HEK293 (cell line): ENCODE measurements at regions not wholly inside any gene's neighbourhood (a gene's known extent, or its start where the extent isn't known, plus 50 kb on each side); places are given as distances from the start of the nearest gene placed in this dataset.
A peak's percentile ranks its signal among the peaks of the same experiment; 100 is the strongest.

Experiments
- CTCF ChIA-PET: fragments of 350-600 bp; formaldehyde crosslinking; extraction: SDS; loops from one replicate; lab custom pipeline; 2021; ENCODE audit warnings: antibody characterized with exemption; lab: Yijun Ruan, JAX
- POLR2A ChIA-PET: fragments of 300-600 bp; formaldehyde crosslinking; extraction: SDS; loops from one replicate; lab custom pipeline; 2020; ENCODE audit warnings: antibody characterized with exemption, inconsistent platforms; lab: Yijun Ruan, JAX
- H3K27ac ChIP-seq: fragments of 200-500 bp; sonication (Bioruptor generic); 2 replicates; pipeline ENCODE4 v1.5.1; 2014; ENCODE audit warnings: low read depth, low read length, control low read depth, inconsistent platforms; ENCODE audit errors: extremely low read depth
- H3K36me3 ChIP-seq, 2 experiments: fragments of 200-500 bp in 1 of 2; sonication (Bioruptor generic) in 1 of 2; 1 replicate in 1 of 2; 2 replicates in 1 of 2; pipeline ENCODE4 v1.5.1; 2014 to 2017; ENCODE audit warnings: inconsistent platforms in 2 of 2, low read length in 2 of 2; ENCODE audit not compliant: control insufficient read depth in 2 of 2, insufficient read depth in 1 of 2
- H3K4me1 ChIP-seq: fragments of 200-500 bp; sonication (Bioruptor generic); 2 replicates; pipeline ENCODE4 v1.5.1; 2014; ENCODE audit warnings: mild to moderate bottlenecking, low read length, inconsistent platforms; ENCODE audit not compliant: control insufficient read depth, insufficient read depth
- H3K4me3 ChIP-seq: 2 replicates; pipeline ENCODE4 v1.5.1; 2011; ENCODE audit warnings: low read depth, mild to moderate bottlenecking, control low read depth, low read length, moderate library complexity
- H3K9me3 ChIP-seq: fragments of 200-500 bp; sonication (Bioruptor generic); 2 replicates; pipeline ENCODE4 v1.5.1; 2014; ENCODE audit warnings: low read depth, low read length, inconsistent platforms; ENCODE audit not compliant: control insufficient read depth, insufficient read depth
- FEZF1 ChIP-seq: fragments of 450-650 bp; formaldehyde crosslinking; IDR thresholded peaks from 2 replicates; pipeline ENCODE4 v1.5.1; 2016; ENCODE audit warnings: missing biosample characterization, missing genetic modification characterization
- KLF8 ChIP-seq: fragments of 450-650 bp; formaldehyde crosslinking; IDR thresholded peaks from 2 replicates; pipeline ENCODE4 v1.5.1; 2016; ENCODE audit warnings: missing biosample characterization, missing genetic modification characterization
- KLF9 ChIP-seq: fragments of 450-650 bp; formaldehyde crosslinking; IDR thresholded peaks from 2 replicates; pipeline ENCODE4 v1.5.1; 2016; ENCODE audit warnings: missing biosample characterization, missing genetic modification characterization, low read depth
- PRDM10 ChIP-seq: fragments of 450-650 bp; formaldehyde crosslinking; IDR thresholded peaks from 2 replicates; pipeline ENCODE4 v1.5.1; 2016; ENCODE audit warnings: missing biosample characterization, missing genetic modification characterization
- SETDB1 ChIP-seq: IDR thresholded peaks from one replicate; pipeline ENCODE4 v1.6.1; 2017; ENCODE audit warnings: mild to moderate bottlenecking, low read length, moderate library complexity, mixed read lengths; ENCODE audit not compliant: insufficient read length
- ZBTB10 ChIP-seq: fragments of 450-650 bp; formaldehyde crosslinking; IDR thresholded peaks from 2 replicates; pipeline ENCODE4 v1.5.1; 2016; ENCODE audit warnings: missing biosample characterization, missing genetic modification characterization
- ZBTB49 ChIP-seq: fragments of 450-650 bp; formaldehyde crosslinking; IDR thresholded peaks from 2 replicates; pipeline ENCODE4 v1.5.1; 2016; ENCODE audit warnings: missing biosample characterization, missing genetic modification characterization, low read depth
- ZNF239 ChIP-seq: fragments of 450-650 bp; formaldehyde crosslinking; IDR thresholded peaks from 2 replicates; pipeline ENCODE4 v1.5.1; 2016; ENCODE audit warnings: missing biosample characterization, missing genetic modification characterization
- ZNF302 ChIP-seq: fragments of 450-650 bp; formaldehyde crosslinking; IDR thresholded peaks from 2 replicates; pipeline ENCODE4 v1.5.1; 2016; ENCODE audit warnings: missing biosample characterization, missing genetic modification characterization, low read depth
- ZNF488 ChIP-seq: fragments of 450-650 bp; formaldehyde crosslinking; IDR thresholded peaks from 2 replicates; pipeline ENCODE4 v1.5.1; 2016; ENCODE audit warnings: missing biosample characterization, missing genetic modification characterization
- ZNF548 ChIP-seq: fragments of 450-650 bp; formaldehyde crosslinking; IDR thresholded peaks from 2 replicates; pipeline ENCODE4 v1.5.1; 2016; ENCODE audit warnings: missing biosample characterization, missing genetic modification characterization
- ZNF580 ChIP-seq: fragments of 450-650 bp; formaldehyde crosslinking; IDR thresholded peaks from 2 replicates; pipeline ENCODE4 v1.5.1; 2016; ENCODE audit warnings: missing biosample characterization, missing genetic modification characterization
- ZNF623 ChIP-seq: fragments of 450-650 bp; formaldehyde crosslinking; IDR thresholded peaks from 2 replicates; pipeline ENCODE4 v1.5.1; 2016; ENCODE audit warnings: missing biosample characterization, missing genetic modification characterization
- ZSCAN18 ChIP-seq: fragments of 450-650 bp; formaldehyde crosslinking; IDR thresholded peaks from 2 replicates; pipeline ENCODE4 v1.5.1; 2016; ENCODE audit warnings: missing biosample characterization, missing genetic modification characterization

GRCh38 chr2:160615706-160616105 is 122.1 kb upstream of the RBMS1 start:
- H3K27ac ChIP-seq, result no peak overlapping the region
- no peaks in the 10 kb centered on the region for H3K9me3 ChIP-seq
- no peaks in the 10 kb centered on the region for H3K4me1 ChIP-seq
- ChIA-PET CTCF (interaction anchor here (0.6 to 0.7 kb wide), 2 partner anchors 10 to 35 kb away, joined by 3 read pairs; no protein-coding TSS in a partner anchor), POLR2A (no interaction called here)
- no peak overlapping the region for H3K4me3 ChIP-seq
- no peaks in the 10 kb centered on the region for H3K36me3 ChIP-seq
- TF ChIP-seq ZBTB10, result no peak
- no peak for TF ChIP-seq FEZF1 (tag by site-specific recombination)
- TF ChIP-seq ZNF302, result no peak
- TF ChIP-seq ZBTB49 (tag by site-specific recombination), result no peak
- TF ChIP-seq KLF9 (tag by site-specific recombination), result no peak
- no peak for TF ChIP-seq ZNF239 (tag by site-specific recombination)
- TF ChIP-seq ZNF548 (tag by site-specific recombination), result no peak
- TF ChIP-seq ZNF580 (tag by site-specific recombination), result no peak
- no peak for TF ChIP-seq ZNF488 (tag by site-specific recombination)
- no peak for TF ChIP-seq PRDM10

GRCh38 chr2:160616149-160616548 is 122.5 kb upstream of the RBMS1 start:
- Histone ChIP-seq H3K36me3 (no peaks in the 10 kb centered on the region), H3K4me1 (no peaks in the 10 kb centered on the region), H3K27ac (no peak overlapping the region), H3K4me3 (no peak overlapping the region), H3K9me3 (no peaks in the 10 kb centered on the region)
- ChIA-PET CTCF (no interaction called here), POLR2A (no interaction called here)
- TF ChIP-seq SETDB1, result peak; percentile 94
- no peak for TF ChIP-seq ZNF623 (tag by site-specific recombination)
- no peak for TF ChIP-seq KLF8 (tag by site-specific recombination)
- no peak for TF ChIP-seq ZSCAN18
